ENCODE measurements at regions not wholly inside any gene's neighbourhood (a gene's known extent, or its start where the extent isn't known, plus 50 kb on each side); places are given as distances from the start of the nearest gene placed in this dataset.

DNA sequence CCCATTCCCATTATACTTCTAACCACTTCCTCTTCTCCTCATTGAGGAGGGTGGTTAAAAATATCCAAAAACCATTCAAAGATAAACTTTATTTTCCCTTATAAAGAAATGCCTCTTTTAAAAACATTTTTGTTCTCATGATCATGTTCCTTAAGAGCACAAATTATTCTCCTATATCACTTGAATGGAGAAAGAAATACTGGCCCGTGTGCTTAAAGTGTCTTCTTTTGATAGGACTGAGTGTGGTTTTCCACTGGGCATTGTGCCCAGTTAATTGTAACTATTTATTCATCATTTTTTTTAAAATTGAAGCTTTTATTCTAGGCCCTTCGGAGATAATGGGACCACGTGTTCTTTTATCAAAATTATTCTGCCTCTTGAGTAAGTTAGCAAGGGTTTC is 871.5 kb downstream of the QKI start (continued):
- TF ChIP-seq, protein P1, sequence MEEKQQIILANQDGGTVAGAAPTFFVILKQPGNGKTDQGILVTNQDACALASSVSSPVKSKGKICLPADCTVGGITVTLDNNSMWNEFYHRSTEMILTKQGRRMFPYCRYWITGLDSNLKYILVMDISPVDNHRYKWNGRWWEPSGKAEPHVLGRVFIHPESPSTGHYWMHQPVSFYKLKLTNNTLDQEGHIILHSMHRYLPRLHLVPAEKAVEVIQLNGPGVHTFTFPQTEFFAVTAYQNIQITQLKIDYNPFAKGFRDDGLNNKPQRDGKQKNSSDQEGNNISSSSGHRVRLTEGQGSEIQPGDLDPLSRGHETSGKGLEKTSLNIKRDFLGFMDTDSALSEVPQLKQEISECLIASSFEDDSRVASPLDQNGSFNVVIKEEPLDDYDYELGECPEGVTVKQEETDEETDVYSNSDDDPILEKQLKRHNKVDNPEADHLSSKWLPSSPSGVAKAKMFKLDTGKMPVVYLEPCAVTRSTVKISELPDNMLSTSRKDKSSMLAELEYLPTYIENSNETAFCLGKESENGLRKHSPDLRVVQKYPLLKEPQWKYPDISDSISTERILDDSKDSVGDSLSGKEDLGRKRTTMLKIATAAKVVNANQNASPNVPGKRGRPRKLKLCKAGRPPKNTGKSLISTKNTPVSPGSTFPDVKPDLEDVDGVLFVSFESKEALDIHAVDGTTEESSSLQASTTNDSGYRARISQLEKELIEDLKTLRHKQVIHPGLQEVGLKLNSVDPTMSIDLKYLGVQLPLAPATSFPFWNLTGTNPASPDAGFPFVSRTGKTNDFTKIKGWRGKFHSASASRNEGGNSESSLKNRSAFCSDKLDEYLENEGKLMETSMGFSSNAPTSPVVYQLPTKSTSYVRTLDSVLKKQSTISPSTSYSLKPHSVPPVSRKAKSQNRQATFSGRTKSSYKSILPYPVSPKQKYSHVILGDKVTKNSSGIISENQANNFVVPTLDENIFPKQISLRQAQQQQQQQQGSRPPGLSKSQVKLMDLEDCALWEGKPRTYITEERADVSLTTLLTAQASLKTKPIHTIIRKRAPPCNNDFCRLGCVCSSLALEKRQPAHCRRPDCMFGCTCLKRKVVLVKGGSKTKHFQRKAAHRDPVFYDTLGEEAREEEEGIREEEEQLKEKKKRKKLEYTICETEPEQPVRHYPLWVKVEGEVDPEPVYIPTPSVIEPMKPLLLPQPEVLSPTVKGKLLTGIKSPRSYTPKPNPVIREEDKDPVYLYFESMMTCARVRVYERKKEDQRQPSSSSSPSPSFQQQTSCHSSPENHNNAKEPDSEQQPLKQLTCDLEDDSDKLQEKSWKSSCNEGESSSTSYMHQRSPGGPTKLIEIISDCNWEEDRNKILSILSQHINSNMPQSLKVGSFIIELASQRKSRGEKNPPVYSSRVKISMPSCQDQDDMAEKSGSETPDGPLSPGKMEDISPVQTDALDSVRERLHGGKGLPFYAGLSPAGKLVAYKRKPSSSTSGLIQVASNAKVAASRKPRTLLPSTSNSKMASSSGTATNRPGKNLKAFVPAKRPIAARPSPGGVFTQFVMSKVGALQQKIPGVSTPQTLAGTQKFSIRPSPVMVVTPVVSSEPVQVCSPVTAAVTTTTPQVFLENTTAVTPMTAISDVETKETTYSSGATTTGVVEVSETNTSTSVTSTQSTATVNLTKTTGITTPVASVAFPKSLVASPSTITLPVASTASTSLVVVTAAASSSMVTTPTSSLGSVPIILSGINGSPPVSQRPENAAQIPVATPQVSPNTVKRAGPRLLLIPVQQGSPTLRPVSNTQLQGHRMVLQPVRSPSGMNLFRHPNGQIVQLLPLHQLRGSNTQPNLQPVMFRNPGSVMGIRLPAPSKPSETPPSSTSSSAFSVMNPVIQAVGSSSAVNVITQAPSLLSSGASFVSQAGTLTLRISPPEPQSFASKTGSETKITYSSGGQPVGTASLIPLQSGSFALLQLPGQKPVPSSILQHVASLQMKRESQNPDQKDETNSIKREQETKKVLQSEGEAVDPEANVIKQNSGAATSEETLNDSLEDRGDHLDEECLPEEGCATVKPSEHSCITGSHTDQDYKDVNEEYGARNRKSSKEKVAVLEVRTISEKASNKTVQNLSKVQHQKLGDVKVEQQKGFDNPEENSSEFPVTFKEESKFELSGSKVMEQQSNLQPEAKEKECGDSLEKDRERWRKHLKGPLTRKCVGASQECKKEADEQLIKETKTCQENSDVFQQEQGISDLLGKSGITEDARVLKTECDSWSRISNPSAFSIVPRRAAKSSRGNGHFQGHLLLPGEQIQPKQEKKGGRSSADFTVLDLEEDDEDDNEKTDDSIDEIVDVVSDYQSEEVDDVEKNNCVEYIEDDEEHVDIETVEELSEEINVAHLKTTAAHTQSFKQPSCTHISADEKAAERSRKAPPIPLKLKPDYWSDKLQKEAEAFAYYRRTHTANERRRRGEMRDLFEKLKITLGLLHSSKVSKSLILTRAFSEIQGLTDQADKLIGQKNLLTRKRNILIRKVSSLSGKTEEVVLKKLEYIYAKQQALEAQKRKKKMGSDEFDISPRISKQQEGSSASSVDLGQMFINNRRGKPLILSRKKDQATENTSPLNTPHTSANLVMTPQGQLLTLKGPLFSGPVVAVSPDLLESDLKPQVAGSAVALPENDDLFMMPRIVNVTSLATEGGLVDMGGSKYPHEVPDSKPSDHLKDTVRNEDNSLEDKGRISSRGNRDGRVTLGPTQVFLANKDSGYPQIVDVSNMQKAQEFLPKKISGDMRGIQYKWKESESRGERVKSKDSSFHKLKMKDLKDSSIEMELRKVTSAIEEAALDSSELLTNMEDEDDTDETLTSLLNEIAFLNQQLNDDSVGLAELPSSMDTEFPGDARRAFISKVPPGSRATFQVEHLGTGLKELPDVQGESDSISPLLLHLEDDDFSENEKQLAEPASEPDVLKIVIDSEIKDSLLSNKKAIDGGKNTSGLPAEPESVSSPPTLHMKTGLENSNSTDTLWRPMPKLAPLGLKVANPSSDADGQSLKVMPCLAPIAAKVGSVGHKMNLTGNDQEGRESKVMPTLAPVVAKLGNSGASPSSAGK (IDR thresholded peaks at IDR 0.05) = no peak
- TF ChIP-seq, protein P2, sequence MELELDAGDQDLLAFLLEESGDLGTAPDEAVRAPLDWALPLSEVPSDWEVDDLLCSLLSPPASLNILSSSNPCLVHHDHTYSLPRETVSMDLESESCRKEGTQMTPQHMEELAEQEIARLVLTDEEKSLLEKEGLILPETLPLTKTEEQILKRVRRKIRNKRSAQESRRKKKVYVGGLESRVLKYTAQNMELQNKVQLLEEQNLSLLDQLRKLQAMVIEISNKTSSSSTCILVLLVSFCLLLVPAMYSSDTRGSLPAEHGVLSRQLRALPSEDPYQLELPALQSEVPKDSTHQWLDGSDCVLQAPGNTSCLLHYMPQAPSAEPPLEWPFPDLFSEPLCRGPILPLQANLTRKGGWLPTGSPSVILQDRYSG (tag; conservative IDR thresholded peaks at IDR 0.05; ENCODE audit: low read depth) = no peak
- TF ChIP-seq MEIS2 (IDR thresholded peaks at IDR 0.05; ENCODE audit: partially characterized antibody) (no peak), PTTG1 (tag; IDR thresholded peaks at IDR 0.05; ENCODE audit: low read depth) (no peak), U2AF1 (optimal IDR thresholded peaks at IDR 0.05; ENCODE audit: low read depth, low read length) (no peak), ZKSCAN1 (IDR thresholded peaks at IDR 0.05; ENCODE audit: low read depth, low read length) (no peak)

All from K562 (cell line).